Smooth muscle cell (in vitro differentiated cells): ENCODE measurements at regions not wholly inside any gene's neighbourhood (a gene's known extent, or its start where the extent isn't known, plus 50 kb on each side); places are given as distances from the start of the nearest gene placed in this dataset.

Source experiments
- DNase-seq: peaks from one replicate; lab custom pipeline; 2025; ENCODE audit not compliant: unreplicated experiment; lab: John Stamatoyannopoulos, UW
- H2AFZ ChIP-seq: fragments of 200-600 bp; sonication (generic); 2 replicates; pipeline ENCODE4 v1.6.0; 2016; ENCODE audit warnings: antibody characterized with exemption, low read depth, mild to moderate bottlenecking
- H3F3A ChIP-seq: fragments of 200-600 bp; sonication (generic); 2 replicates; pipeline ENCODE4 v1.6.0; 2017; ENCODE audit warnings: antibody characterized with exemption, low read depth
- H3K27ac ChIP-seq: fragments of 200-600 bp; sonication (generic); 2 replicates; pipeline ENCODE4 v1.5.1; 2016; ENCODE audit warnings: low read depth, mild to moderate bottlenecking
- H3K27me3 ChIP-seq: fragments of 200-600 bp; sonication (generic); 2 replicates; pipeline ENCODE4 v1.6.1; 2016; ENCODE audit warnings: low read depth, mild to moderate bottlenecking
- H3K36me3 ChIP-seq: fragments of 200-600 bp; sonication (generic); 2 replicates; pipeline ENCODE4 v1.5.1; 2016; ENCODE audit warnings: low read depth
- H3K4me1 ChIP-seq: fragments of 200-600 bp; sonication (generic); 2 replicates; pipeline ENCODE4 v1.5.1; 2016; ENCODE audit warnings: low read depth
- H3K4me2 ChIP-seq: fragments of 200-600 bp; sonication (generic); 2 replicates; pipeline ENCODE4 v1.6.0; 2016; ENCODE audit warnings: mild to moderate bottlenecking
- H3K4me3 ChIP-seq: fragments of 200-600 bp; sonication (generic); 2 replicates; pipeline ENCODE4 v1.5.1; 2016; ENCODE audit warnings: mild to moderate bottlenecking
- H3K79me2 ChIP-seq: fragments of 200-600 bp; sonication (generic); 2 replicates; pipeline ENCODE4 v1.6.0; 2016; ENCODE audit warnings: low read depth, mild to moderate bottlenecking
- H3K9ac ChIP-seq: fragments of 200-600 bp; sonication (generic); 2 replicates; pipeline ENCODE4 v1.6.0; 2016; ENCODE audit warnings: low read depth
- H3K9me3 ChIP-seq: fragments of 200-600 bp; sonication (generic); replicated peaks from 2 replicates; pipeline ENCODE4 v1.5.1; 2016; ENCODE audit warnings: low read depth
- H4K20me1 ChIP-seq: fragments of 200-600 bp; sonication (generic); 2 replicates; pipeline ENCODE4 v1.6.0; 2016; ENCODE audit warnings: low read depth
- CTCF ChIP-seq: fragments of 200-600 bp; sonication (generic); IDR thresholded peaks from 2 replicates; pipeline ENCODE4 v1.5.1; 2017; ENCODE audit warnings: borderline replicate concordance, mild to moderate bottlenecking, antibody characterized with exemption; ENCODE audit not compliant: insufficient read depth, poor library complexity, severe bottlenecking
- WGBS: methylation state at CpG from one replicate; pipeline ENCODE4 v1.1.7; 2016; ENCODE audit warnings: low lambda C conversion rate; 5-methylcytosine and 5-hydroxymethylcytosine counted together

DNA sequence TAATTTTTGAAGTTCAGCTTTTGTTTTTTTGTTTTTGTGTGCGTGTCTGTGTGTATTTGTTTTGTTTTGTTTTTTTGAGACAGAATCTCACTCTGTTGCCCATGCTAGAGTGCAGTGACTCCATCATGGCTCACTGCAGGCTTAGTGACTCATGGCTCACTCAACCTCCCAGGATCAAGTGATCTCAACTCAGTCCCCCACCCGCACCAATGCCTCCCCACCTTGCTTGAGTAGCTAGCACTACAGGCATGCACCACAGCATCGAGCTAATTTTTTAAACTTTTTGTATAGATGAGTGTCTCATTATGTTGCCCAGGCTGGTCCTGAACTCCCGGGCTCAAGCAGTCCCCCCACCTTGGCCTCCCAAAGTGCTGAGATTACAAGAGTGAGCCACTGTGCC, 981.4 kb downstream of the BCL11B start:
- Histone ChIP-seq H3K4me2 (no peak overlapping the region), H3K27ac (no peak overlapping the region), H3F3A (no peaks in the 10 kb centered on the region), H3K4me3 (no peak overlapping the region), H3K4me1 (no peaks in the 10 kb centered on the region), H3K9me3 (no peaks in the 10 kb centered on the region), H4K20me1 (no peaks in the 10 kb centered on the region), H3K79me2 (no peaks in the 10 kb centered on the region), H3K9ac (no peak overlapping the region), H2AFZ (no peak overlapping the region), H3K27me3 (no peaks in the 10 kb centered on the region), H3K36me3 (no peaks in the 10 kb centered on the region)
- no peak for DNase-seq
- no peak for TF ChIP-seq CTCF
- WGBS = 71% methylated on average over 4 of the region's 4 CpGs

DNA sequence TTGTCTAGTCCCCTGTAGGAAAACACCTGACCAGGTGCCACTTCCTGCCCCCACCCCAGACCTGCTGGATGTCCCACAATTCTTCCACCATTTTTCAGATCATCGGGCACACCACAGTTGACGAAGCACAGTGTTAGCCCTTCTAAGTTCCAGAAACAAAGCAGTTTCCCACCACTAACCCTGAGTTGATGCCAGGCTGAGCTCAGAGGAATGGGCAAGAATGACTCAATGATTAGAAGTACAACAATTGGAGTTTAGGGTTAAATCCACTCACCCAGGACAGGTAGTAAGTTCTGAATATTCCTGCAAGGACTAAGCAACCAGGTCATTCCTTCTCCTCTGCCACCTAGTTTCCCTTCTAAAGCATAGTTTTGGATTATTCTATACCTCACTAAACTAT, 979.8 kb downstream of the BCL11B start:
- TF ChIP-seq CTCF = no peak
- 90% methylated on average over 2 of the region's 2 CpGs for WGBS
- H3K4me3 ChIP-seq = no peak overlapping the region
- no peak overlapping the region for H3K9ac ChIP-seq
- H4K20me1 ChIP-seq = no peaks in the 10 kb centered on the region
- no peaks in the 10 kb centered on the region for H3K9me3 ChIP-seq
- H3K4me2 ChIP-seq = no peak overlapping the region
- H3K36me3 ChIP-seq = no peaks in the 10 kb centered on the region
- no peaks in the 10 kb centered on the region for H3K4me1 ChIP-seq
- DNase-seq = no peak
- no peaks in the 10 kb centered on the region for H3K27me3 ChIP-seq
- no peaks in the 10 kb centered on the region for H3K79me2 ChIP-seq
- H2AFZ ChIP-seq = no peak overlapping the region
- H3K27ac ChIP-seq = no peak overlapping the region
- H3F3A ChIP-seq = no peaks in the 10 kb centered on the region

- Histone ChIP-seq H3K9ac (no peak overlapping the region), H3K27ac (no peak overlapping the region), H2AFZ (no peak overlapping the region), H3K9me3 (no peaks in the 10 kb centered on the region), H3K79me2 (no peaks in the 10 kb centered on the region), H3K27me3 (no peaks in the 10 kb centered on the region), H3K4me2 (no peak overlapping the region), H3K4me3 (no peak overlapping the region), H4K20me1 (no peaks in the 10 kb centered on the region), H3K36me3 (no peaks in the 10 kb centered on the region), H3K4me1 (no peaks in the 10 kb centered on the region), H3F3A (no peaks in the 10 kb centered on the region)
- no peak for TF ChIP-seq CTCF
- 86% methylated on average over 5 of the region's 5 CpGs for WGBS
- DNase-seq = no peak
Observed at GRCh38 chr14:98293576-98293975, 978.4 kb downstream of the BCL11B start.

DNA sequence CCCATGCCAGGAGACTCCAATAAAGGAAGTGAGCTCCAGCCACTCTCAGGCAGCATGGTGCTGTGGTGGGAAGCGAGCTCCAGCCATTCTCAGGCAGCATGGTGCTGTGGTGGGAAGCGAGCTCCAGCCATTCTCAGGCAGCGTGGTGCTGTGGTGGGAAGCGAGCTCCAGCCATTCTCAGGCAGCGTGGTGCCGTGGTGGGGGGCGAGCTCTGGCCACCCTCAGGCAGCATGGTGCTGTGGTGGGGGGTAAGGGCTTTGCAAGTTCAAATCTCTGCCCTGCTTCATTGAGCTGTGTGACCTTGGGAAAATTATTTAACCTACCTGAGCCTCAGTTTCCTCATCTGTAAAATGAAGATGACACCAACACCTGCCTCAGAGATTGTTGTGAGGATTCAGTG, 975.1 kb downstream of the BCL11B start:
- Histone ChIP-seq H3K9ac (no peak overlapping the region), H3K27ac (no peak overlapping the region), H3K4me1 (no peaks in the 10 kb centered on the region), H3K4me2 (no peak overlapping the region), H3F3A (no peaks in the 10 kb centered on the region), H3K36me3 (no peaks in the 10 kb centered on the region), H3K79me2 (no peaks in the 10 kb centered on the region), H4K20me1 (no peaks in the 10 kb centered on the region), H3K27me3 (no peaks in the 10 kb centered on the region), H2AFZ (no peak overlapping the region), H3K4me3 (no peak overlapping the region), H3K9me3 (no peaks in the 10 kb centered on the region)
- no peak for TF ChIP-seq CTCF
- 97% methylated on average over 7 of the region's 7 CpGs for WGBS
- DNase-seq = no peak
